HUES6 (cell line): ENCODE measurements at regions not wholly inside any gene's neighbourhood (a gene's known extent, or its start where the extent isn't known, plus 50 kb on each side); places are given as distances from the start of the nearest gene placed in this dataset.

Experiments
- H3K27ac ChIP-seq: 2 replicates; pipeline ENCODE4 v1.7.0; 2013; ENCODE audit warnings: low read depth, mild to moderate bottlenecking, low read length, inconsistent platforms
- H3K27me3 ChIP-seq: 2 replicates; pipeline ENCODE4 v1.6.1; 2013; ENCODE audit warnings: low read length; ENCODE audit not compliant: control insufficient read depth, insufficient read depth
- H3K36me3 ChIP-seq: 2 replicates; pipeline ENCODE4 v1.6.1; 2013; ENCODE audit warnings: low read length; ENCODE audit not compliant: control insufficient read depth, insufficient read depth
- H3K4me1 ChIP-seq: 2 replicates; pipeline ENCODE4 v1.6.1; 2013; ENCODE audit warnings: low read length; ENCODE audit not compliant: control insufficient read depth, insufficient read depth
- H3K4me3 ChIP-seq: 2 replicates; pipeline ENCODE4 v1.5.1; 2013; ENCODE audit warnings: low read depth, low read length
- H3K9ac ChIP-seq: one replicate; pipeline ENCODE4 v1.6.1; 2013; ENCODE audit warnings: mild to moderate bottlenecking, low read length
- H3K9me3 ChIP-seq: 2 replicates; pipeline ENCODE4 v1.6.1; 2013; ENCODE audit warnings: low read depth, low read length; ENCODE audit not compliant: control insufficient read depth, insufficient read depth

DNA sequence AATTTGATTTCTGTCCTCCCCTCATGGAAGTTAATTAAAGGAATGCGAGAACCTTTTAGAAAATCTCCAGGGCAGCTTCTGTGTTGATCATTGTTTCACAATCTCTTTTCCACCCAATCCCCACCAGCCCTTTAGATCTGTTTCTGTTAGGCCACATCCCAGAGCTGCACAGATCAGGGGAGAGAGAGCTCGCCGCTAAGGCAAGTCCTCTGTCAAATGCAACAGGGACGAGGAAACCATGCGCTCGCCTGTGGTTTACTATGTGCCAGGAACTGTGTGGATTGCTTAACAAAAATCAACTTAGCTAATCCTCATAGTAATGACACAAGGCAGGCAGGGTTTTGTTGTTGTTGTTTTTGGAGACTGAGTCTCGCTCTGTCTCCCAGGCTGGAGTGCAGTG lies 115.4 kb downstream of the SALL1 start:
- H3K4me3 ChIP-seq = no peak overlapping the region
- no peak overlapping the region for H3K27ac ChIP-seq
- no peaks in the 10 kb centered on the region for H3K9me3 ChIP-seq
- peaks cover 19% of the 10 kb centered on the region for H3K4me1 ChIP-seq
- H3K36me3 ChIP-seq = no peaks in the 10 kb centered on the region
- H3K27me3 ChIP-seq = no peaks in the 10 kb centered on the region
- no peak overlapping the region for H3K9ac ChIP-seq

DNA sequence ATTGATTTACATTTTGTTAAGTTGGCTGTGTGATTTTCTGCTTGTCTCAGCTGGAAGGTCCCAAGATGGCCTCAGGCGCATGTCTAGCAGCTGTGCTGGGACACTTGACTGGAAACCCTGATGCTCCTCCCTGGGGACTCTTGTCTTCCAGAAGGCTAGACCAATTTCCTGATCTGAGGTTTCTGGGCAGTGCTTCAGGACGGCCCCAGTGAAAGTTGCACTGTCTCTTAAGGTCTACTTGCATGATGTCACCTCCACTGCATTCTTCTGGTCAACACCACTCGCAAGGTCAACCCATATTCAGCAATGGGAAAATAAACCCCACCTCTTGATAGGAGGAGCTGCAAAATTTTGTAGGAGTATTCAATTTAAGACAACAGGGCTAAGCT lies 116.0 kb downstream of the SALL1 start:
- no peaks in the 10 kb centered on the region for H3K27me3 ChIP-seq
- no peak overlapping the region for H3K27ac ChIP-seq
- H3K9me3 ChIP-seq = no peaks in the 10 kb centered on the region
- no peak overlapping the region for H3K9ac ChIP-seq
- H3K4me1 ChIP-seq = peaks cover 19% of the 10 kb centered on the region
- H3K36me3 ChIP-seq = no peaks in the 10 kb centered on the region
- H3K4me3 ChIP-seq = no peak overlapping the region

DNA sequence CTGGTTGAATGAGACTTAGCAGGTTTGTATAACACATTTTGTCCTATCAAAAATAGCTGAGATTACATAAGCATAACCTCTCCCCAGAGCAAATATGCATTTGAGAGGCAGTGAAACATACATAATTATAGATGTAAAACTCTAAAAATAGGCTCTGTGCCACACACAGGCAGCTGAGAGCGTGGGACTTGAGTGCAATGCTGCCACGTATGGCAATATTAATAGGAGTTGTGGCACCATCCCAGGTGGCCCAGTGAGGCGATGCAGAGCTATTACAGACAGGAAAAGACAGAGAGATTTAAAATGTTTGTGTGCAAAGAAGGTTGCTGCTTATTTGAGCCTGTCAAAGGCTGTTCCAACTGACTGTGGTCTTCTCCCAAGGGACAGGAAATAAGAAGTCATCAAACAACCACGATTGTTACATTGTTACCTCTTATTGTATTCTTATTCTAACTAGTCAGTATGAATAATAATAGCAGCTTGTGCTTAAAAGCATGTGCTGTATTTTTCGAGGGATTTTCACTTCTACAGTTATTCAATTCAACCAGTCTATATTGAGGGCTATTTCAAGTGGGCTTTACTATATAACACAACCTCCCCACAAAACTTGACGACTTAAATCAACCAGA lies 116.5 kb downstream of the SALL1 start:
- Histone ChIP-seq H3K4me1 (peaks cover 19% of the 10 kb centered on the region), H3K27ac (no peak overlapping the region), H3K36me3 (no peaks in the 10 kb centered on the region), H3K27me3 (no peaks in the 10 kb centered on the region), H3K4me3 (no peak overlapping the region), H3K9ac (no peak overlapping the region), H3K9me3 (no peaks in the 10 kb centered on the region)

DNA sequence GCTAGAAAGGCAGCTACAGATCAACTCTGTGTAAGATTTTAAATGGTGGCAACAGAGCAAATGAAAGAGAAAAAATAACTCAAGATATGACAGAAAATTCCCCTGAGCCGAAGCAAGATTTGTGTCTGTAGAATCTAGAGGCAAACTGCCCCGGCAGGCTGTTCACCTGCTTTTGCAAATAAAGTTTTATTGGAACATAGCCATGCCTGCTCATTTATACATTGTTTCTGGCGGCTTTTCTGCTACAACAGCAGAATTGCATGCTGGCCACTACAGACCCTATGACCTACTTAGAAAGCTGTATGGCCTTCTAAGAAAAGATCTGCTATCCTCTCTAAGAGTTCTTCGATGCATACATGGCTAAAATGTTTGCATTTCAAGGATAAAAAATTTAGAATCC lies 119.5 kb downstream of the SALL1 start:
- Histone ChIP-seq H3K4me1 (peaks cover 14% of the 10 kb centered on the region; the same call in 1 of the 2 replicates), H3K27ac (no peak overlapping the region), H3K9me3 (no peaks in the 10 kb centered on the region), H3K36me3 (no peaks in the 10 kb centered on the region), H3K27me3 (no peaks in the 10 kb centered on the region), H3K9ac (no peak overlapping the region), H3K4me3 (no peak overlapping the region)

DNA sequence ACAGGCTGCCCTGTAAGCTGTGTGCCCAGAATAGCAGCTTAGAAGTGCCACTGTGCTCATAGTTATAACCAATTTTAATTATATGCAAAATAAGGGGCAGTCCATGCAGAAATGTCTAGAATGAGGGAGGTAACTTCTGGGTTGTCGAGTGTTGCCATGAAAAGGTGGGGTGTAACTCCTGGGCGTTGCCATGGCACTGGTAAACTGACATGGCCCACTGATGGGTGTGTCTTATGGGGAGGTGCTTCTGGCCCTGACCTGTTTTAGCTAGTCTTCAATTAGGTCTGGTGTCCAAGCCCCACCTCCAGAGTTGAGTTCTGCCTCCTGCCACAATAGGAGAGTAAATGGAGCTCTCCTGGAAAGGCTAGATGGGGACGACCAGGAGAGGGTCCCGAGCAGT lies 120.6 kb downstream of the SALL1 start:
- H3K9me3 ChIP-seq = no peaks in the 10 kb centered on the region
- H3K4me1 ChIP-seq = peaks cover 17% of the 10 kb centered on the region; the same call in 1 of the 2 replicates
- H3K4me3 ChIP-seq = no peak overlapping the region
- H3K27me3 ChIP-seq = no peaks in the 10 kb centered on the region
- no peaks in the 10 kb centered on the region for H3K36me3 ChIP-seq
- no peak overlapping the region for H3K9ac ChIP-seq
- no peak overlapping the region for H3K27ac ChIP-seq

DNA sequence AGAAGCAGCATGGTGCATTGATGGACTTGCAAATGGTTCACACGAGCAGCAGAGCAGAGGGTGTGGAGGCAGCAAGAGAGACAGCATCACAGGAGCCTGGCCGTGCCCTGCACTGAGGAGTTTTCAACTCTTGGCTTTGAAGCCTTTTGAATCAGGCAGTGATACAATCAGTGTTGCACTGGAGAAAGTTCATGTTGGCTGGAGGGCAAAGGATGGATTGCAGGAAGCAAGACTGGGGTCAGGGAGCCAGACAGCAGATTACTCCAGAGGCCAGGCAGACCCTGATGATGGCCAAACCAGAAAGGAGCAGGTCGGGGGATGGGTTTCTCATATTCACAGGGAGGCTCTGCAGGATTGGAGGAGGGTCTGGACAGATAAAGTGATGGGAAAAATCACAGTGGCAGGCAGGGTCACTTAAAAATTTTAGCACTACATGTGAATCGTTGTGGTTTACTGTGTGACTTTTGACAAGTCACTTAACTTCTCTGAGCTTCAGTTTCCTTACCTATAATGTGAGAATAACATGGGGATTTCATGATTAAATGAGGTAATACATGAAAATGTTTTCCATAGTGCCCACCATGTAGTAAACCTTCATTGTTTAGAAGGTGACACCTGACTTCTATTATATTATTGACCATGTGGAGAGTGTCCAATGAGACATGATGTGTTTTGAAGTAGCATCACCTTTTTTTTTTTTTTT lies 125.3 kb downstream of the SALL1 start:
- Histone ChIP-seq H3K36me3 (no peaks in the 10 kb centered on the region), H3K9me3 (no peaks in the 10 kb centered on the region), H3K4me3 (no peak overlapping the region), H3K27ac (no peak overlapping the region), H3K4me1 (peaks cover 12% of the 10 kb centered on the region), H3K27me3 (no peaks in the 10 kb centered on the region), H3K9ac (no peak overlapping the region)

DNA sequence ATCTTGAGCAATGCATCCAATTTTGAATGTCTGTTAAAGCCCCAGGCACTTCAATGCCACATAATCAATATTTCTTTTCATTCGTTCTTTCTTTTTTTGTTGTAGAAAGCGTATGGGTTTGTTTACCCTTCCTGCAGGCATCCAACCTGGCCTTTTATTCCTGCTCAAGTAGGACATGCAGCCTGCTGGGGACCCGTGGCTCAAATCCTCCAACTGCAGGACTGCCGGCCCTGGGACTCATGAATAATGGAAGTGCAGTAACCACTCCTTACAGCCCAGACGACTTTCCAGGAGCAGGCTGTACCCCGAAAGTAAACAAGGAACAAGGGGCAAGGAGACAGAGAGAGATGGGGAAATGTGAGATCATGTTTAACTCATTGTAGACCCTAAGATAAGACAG lies 126.4 kb downstream of the SALL1 start:
- H3K9ac ChIP-seq = no peak overlapping the region
- H3K27me3 ChIP-seq = no peaks in the 10 kb centered on the region
- H3K36me3 ChIP-seq = no peaks in the 10 kb centered on the region
- no peaks in the 10 kb centered on the region for H3K9me3 ChIP-seq
- H3K4me1 ChIP-seq = peaks cover 12% of the 10 kb centered on the region
- H3K4me3 ChIP-seq = no peak overlapping the region
- no peak overlapping the region for H3K27ac ChIP-seq

DNA sequence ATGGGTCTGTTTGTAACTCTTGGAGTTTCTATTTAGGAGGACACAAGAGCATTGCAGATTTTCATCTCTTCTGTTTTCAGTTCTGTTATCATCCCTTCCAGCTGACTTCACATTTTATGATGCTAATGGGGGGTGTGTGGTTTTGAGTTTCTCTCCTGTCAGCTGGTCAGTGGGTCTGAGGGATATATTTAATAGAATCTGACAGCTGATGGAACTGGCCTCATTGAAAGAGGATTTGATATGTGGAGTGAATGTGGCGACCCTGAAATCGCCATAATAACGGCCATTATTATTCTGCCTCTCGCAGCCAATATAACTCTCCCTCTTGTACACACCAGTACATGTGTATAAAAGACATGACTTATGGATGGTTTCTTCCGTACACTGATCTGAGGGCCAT lies 128.1 kb downstream of the SALL1 start:
- Histone ChIP-seq H3K36me3 (no peaks in the 10 kb centered on the region), H3K9ac (no peak overlapping the region)

DNA sequence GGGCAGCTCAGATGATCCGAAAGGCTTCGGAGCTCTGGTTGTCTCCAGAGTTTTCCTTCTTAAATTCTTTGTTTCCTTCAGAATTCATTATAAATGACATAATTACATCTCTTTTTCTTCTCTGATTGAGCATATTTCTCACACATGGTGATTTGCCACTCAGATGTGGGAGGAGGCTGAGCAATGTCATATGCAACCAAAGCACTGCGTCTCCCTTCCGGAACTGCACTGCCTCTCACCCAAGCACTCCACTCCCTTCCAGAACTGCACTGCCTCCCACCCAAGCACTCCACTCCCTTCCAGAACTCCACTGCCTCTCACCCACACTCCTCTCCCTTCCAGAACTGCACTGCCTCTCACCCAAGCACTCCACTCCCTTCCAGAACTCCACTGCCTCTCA lies 131.5 kb downstream of the SALL1 start:
- 0 out of 2 replicates have a peak, but pooled peaks cover 2% of the 10 kb centered on the region for H3K4me1 ChIP-seq
- no peaks in the 10 kb centered on the region for H3K27me3 ChIP-seq
- H3K27ac ChIP-seq = no peak overlapping the region
- H3K9ac ChIP-seq = no peak overlapping the region
- H3K4me3 ChIP-seq = no peak overlapping the region
- no peaks in the 10 kb centered on the region for H3K9me3 ChIP-seq
- no peaks in the 10 kb centered on the region for H3K36me3 ChIP-seq

More for the DNA sequence above, 128.1 kb downstream of the SALL1 start:
- Histone ChIP-seq H3K4me3 (no peak overlapping the region), H3K4me1 (peaks cover 12% of the 10 kb centered on the region), H3K9me3 (no peaks in the 10 kb centered on the region), H3K27me3 (no peaks in the 10 kb centered on the region), H3K27ac (no peak overlapping the region)

DNA sequence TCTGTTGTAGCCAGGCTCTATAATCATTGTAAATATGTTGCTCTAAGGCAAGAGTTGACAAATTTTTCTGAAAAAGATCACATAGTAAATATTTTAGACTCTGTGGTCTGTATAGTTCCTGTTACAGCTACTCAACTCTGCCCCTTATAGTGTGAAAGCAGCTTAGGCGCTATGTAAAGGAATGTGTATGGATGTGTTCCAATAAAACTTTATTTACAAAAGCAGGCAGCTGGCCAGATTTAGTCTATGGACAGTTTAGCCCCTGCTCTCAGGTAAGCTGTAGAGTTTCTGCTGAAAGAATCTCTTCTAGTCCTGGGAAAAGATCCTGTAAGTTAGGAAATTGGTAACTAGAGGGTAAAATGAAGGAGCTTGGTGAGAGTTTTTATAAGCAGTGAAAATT lies 133.1 kb downstream of the SALL1 start:
- no peak overlapping the region for H3K27ac ChIP-seq
- peaks cover 5% of the 10 kb centered on the region; the same call in 1 of the 2 replicates for H3K4me1 ChIP-seq
- no peaks in the 10 kb centered on the region for H3K36me3 ChIP-seq
- no peaks in the 10 kb centered on the region for H3K9me3 ChIP-seq
- H3K27me3 ChIP-seq = no peaks in the 10 kb centered on the region
- no peak overlapping the region for H3K4me3 ChIP-seq
- no peak overlapping the region for H3K9ac ChIP-seq

DNA sequence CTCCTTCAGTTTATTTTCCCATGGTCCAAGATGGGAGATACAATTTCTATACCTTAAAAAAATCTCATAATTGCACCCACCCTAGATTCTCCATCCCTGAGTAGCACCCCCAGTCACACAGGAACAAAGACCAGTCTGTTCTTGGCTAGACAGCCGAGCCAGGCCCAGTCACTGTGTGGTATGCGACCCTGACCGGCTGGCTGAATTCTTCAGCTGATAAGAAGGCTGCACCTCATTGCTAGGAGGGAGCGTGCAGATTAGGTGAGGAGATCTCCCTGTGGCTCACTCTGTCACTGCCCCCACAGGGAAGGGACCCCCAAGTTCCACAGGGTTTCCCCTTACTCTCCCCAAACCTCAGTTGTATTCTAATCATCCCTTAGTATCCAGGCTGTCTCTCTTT lies 138.7 kb downstream of the SALL1 start:
- H3K4me1 ChIP-seq = peaks cover 5% of the 10 kb centered on the region; the same call in 1 of the 2 replicates
- no peaks in the 10 kb centered on the region for H3K27me3 ChIP-seq
- no peak overlapping the region for H3K9ac ChIP-seq
- H3K9me3 ChIP-seq = peaks cover 16% of the 10 kb centered on the region
- no peak overlapping the region for H3K4me3 ChIP-seq
- no peaks in the 10 kb centered on the region for H3K36me3 ChIP-seq
- H3K27ac ChIP-seq = no peak overlapping the region
